LNCaP clone FGC (cell line): ENCODE measurements at regions not wholly inside any gene's neighbourhood (a gene's known extent, or its start where the extent isn't known, plus 50 kb on each side); places are given as distances from the start of the nearest gene placed in this dataset.

Experiments
- DNase-seq: peaks from one replicate; pipeline ENCODE4 v3.0.0-alpha.2; 2011; ENCODE audit warnings: low read depth
- H3K4me3 ChIP-seq: 2 replicates; pipeline ENCODE4 v1.5.1; 2011; ENCODE audit warnings: mild to moderate bottlenecking, low read depth, low read length, control low read depth
- TF ChIP-seq, protein P1 (sequence below): IDR thresholded peaks from 2 replicates; pipeline ENCODE4 v1.5.1; 2012; ENCODE audit warnings: mild to moderate bottlenecking; ENCODE audit not compliant: control insufficient read depth, insufficient read depth; ENCODE audit errors: extremely low read depth

DNA sequence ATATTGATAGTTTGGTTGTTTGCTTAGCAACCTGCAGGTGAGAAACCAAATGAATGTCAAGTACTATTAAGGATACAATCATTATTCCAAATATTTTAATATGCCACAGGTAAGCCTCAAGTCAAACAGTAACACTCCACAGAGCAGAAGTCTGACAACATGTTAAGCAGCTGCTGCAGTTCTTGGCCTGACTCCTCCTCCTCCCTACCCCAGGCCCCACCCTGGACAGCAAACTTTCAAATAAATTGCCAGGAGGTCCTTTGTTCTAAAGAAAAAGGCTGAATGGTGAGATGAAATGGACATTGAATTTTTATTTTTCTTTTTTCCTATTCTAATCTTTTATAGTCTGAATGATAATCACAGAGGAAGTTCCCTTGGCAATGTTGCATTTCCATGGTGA, 260.0 kb upstream of the POU2AF2 start:
- DNase-seq, result no peak
- TF ChIP-seq, protein P1, sequence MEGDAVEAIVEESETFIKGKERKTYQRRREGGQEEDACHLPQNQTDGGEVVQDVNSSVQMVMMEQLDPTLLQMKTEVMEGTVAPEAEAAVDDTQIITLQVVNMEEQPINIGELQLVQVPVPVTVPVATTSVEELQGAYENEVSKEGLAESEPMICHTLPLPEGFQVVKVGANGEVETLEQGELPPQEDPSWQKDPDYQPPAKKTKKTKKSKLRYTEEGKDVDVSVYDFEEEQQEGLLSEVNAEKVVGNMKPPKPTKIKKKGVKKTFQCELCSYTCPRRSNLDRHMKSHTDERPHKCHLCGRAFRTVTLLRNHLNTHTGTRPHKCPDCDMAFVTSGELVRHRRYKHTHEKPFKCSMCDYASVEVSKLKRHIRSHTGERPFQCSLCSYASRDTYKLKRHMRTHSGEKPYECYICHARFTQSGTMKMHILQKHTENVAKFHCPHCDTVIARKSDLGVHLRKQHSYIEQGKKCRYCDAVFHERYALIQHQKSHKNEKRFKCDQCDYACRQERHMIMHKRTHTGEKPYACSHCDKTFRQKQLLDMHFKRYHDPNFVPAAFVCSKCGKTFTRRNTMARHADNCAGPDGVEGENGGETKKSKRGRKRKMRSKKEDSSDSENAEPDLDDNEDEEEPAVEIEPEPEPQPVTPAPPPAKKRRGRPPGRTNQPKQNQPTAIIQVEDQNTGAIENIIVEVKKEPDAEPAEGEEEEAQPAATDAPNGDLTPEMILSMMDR, result no peak
- no peak overlapping the region for H3K4me3 ChIP-seq

DNA sequence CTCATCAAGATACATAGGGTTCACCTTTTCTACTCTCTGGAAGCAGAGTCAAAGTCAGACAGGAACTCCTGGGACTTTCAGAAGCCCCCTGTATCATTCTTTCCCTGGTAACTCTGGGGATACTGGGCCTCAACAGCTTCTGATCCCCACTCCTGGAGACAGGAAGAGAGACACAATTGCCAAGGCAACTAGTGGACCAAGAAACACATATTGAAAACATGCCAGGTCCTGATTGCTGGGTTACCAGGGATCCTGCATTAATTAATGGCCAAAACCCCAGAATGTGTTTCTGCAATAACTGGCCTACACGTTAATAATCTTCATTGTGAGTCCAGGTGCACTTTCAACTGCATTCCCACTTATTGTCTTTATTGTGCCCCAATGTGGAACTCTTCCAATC, 260.8 kb upstream of the POU2AF2 start:
- H3K4me3 ChIP-seq, result no peak overlapping the region
- TF ChIP-seq, protein P1, result no peak
- no peak for DNase-seq

DNA sequence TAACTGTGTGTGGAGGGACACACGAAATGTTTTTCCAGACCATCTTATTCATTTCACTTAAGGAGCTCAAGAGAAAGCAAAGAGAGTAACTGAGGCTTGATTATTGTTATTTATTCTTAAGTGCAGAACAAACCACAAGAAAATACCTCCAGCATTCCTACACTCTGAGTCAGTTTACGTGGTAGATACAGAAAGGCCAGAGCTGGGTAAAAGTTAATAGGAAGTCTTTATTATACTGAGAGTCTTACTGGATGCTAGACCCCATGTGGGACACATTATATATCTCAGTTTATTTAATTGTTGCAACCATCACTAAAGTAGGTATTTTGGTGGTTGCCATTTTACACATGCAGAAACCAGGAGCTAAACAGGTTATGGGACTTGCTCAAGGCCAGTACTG, 261.4 kb upstream of the POU2AF2 start:
- DNase-seq, result no peak
- H3K4me3 ChIP-seq, result no peak overlapping the region
- TF ChIP-seq, protein P1, result no peak

DNA sequence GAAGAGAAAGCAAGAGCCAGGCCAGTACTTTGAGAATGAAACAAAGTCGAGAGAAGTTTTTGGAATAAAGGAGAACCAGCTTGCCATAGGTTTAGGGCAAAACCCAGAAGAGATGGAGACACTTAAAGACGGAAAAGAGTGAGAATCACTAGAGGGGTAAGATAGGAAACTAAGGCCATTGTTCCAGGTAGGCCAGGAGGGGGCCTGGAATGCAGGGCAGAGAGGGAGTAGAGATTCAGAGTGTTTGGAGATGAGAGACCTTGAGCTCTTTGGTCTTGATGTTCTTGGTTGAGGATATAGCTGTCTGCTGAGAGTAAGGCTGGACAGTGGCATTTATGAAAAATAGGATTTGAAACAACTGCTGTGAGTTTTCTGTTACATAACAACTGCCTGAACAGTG, 263.3 kb upstream of the POU2AF2 start:
- TF ChIP-seq, protein P1, result no peak
- no peak for DNase-seq
- no peak overlapping the region for H3K4me3 ChIP-seq

DNA sequence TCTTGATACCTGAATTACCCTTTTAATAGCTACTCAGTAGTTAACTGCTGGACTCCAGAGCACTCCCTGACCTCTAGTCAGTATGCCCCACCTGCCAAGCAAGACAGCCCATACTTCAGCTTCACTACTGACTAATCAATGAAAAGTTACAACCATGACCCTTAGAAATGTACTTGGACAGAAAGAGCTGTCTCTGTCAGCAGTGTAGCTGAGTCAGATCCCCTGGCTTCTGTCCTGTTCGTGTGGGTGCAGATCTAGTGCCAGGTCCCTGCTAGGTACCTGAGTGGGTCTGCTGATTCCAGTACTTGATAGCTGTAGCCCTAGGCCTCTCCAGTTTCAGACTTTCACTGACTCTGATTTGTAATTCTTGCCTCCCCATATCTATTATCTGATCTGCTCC, 265.8 kb upstream of the POU2AF2 start:
- no peak overlapping the region for H3K4me3 ChIP-seq
- TF ChIP-seq, protein P1, result no peak
- DNase-seq, result no peak

DNA sequence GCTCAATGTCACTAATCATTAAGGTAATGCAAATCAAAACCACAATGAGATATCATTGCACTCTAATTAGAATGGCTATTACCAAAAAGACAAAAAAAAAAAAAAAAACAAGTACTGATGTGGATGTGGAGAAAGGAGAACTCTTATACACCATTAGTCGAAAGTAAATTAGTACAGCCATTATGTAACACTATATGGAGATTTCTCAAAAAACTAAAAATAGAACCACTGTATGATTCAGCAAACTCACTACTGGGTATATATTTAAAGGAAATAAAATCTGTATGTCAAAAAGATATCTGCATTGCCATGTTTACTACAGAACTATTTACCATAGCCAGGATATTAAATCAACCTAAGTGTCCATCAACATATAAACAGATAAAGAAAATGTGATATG, 265.4 kb upstream of the ARHGAP20 start:
- TF ChIP-seq, protein P1, result no peak
- no peak overlapping the region for H3K4me3 ChIP-seq
- no peak for DNase-seq

DNA sequence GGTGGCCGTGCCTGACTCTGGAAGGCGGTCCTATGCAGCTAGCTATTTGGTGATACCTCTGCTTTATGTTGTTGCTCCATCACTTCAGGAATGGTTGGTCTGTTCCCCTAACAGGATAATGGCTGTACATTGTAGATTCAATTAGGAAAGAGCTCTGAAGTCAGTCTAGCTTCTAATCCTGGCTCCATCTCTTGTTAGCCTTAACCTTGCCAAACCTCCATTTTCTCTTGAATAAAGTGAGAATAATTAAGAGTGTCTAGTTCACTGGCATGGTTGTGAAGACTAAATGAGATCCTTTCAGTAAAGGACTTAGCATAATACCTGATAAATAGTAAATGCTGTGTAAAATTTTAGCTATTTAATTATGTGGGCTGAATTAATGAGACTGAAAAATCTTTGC, 262.5 kb upstream of the ARHGAP20 start:
- H3K4me3 ChIP-seq, result no peak overlapping the region
- TF ChIP-seq, protein P1, result no peak
- no peak for DNase-seq
